Ureter (tissue), 1 donor: ENCODE measurements at regions not wholly inside any gene's neighbourhood (a gene's known extent, or its start where the extent isn't known, plus 50 kb on each side); places are given as distances from the start of the nearest gene placed in this dataset.

Experiments
- DNase-seq: peaks from one replicate; pipeline ENCODE4 v3.0.0-alpha.2; 2020; ENCODE audit warnings: low spot score
- donor health status: DM: yes; HTN: yes; CAD: no.

DNA sequence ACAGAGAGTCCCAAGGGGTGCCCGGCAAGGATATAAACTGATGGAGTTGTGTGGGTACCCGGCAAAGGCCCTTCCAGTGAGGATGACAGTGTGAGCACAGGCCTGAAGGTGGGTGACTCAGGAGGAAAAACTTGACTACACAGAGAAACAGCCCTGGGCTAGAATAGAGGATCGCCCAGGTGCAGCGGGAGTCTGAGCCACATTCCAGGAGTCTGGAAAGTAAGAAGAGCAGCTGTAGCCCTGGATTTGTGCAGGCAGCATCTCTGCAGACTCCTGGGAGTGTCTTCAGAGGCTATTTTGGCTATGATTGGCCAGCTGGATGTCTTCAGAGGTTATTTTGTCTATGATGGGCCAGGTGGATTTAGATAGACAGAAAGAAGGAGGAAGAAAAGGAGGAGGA, 367.6 kb upstream of the MKI67 start:
- DNase-seq: no peak

DNA sequence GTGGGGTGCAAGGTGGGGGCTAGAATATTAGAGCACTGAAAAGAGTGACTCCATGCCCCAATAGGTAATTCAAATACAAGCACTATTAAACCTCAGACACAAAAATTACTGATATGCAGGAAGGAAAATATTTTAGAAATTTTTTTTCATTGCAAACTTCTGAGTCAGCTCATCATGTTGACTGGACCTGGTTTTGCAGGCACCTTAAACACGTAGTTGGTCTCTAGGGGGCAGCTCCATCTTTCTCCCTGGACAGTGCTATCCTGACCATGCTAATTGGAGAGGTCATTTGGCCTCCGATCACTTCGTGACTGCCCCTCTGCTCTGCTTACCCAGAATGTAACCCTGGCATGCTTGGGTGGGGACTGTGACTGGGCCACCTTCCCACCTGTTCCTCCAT, 368.4 kb upstream of the MKI67 start:
- DNase-seq: no peak

DNA sequence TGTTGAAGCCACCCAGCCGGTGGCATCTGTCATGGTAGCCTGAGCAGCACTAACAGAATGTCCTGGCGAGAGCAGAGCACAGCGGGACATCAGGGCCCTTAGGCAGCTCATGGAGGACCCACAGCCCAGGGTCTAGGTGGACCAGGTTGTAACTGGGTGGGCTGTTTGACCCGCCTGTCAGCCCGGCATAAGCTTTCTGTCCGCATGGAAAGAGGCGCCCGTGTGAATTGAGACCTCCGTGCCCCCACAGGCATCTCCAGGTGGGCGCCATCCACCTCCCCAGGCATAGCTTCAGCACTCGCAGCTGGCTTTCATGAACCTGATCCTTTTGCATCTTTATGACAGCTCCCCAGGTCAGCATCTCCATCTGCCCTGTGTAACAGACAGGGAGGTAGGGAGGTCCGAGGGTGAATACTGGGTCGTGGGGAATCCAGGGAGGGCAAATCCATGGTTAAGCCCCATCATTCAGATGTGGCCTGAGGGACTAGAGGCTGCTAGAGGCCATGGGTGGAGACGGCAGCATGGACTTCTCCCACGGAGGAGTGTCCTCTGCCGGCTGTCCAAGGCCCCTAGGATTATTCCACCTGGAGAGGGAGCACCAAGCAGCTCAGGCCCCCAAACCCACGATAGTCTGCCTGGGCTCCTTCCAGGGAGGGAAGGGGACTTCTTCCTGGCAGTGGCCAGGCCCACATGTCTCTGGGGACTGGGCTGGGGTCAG, 371.6 kb upstream of the MKI67 start:
- no peak for DNase-seq

DNA sequence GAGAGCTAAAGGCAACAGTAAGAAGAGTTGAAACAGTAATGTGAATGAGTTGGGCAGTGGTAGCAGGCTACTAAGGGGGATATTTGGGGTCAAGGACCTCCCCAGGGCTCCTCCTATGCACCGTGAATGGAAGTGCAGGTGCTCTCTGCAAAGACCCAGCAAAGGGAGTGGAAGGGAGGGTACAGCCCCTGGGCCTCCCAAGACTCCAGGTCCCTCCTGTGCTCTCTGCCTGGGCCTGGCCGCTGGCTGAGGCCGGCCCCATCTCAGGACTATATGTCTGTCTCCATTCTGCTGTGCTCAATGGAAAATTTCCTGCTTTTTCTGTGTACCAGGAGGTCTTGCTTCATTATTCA, 372.1 kb upstream of the MKI67 start:
- DNase-seq: no peak

DNA sequence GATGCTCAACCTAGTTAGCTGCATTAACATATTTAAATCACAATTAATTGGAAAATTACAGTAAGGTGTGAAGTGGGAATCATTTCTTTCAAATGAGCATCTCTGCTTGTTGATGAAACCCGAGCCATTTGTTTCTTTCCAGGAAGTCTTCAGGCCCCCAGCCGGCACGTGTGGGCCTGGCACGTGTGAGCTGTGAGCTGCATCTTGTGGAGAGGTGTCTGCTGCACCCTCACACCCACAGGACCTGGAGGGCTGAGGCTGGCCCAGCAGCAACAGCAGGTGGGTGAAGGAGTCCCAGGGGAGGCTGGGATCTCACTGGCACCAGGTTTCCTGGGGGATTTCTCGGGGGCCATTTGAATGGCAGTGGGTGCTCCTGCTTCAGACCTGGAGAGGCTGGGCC, 372.5 kb upstream of the MKI67 start:
- no peak for DNase-seq

DNA sequence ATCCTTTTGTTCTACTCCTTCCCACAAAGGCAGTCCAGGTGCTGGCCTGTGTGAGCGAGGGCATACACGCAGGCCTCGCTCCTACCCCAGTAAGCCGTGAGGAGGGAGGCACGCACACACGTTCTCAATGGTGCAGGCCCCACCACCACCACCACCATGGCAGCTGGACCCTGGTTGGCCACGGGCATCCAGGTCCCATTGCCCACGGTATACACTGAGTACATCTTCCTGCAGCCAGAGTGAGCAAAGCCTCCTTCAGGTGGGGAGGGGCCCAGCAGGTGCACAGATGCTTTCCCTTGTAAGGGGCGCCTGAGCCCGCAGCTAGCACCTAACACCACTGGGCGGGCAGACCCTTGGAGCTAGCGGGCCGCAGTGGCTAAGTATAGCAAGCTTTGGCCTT, 373.3 kb upstream of the MKI67 start:
- DNase-seq: no peak

DNA sequence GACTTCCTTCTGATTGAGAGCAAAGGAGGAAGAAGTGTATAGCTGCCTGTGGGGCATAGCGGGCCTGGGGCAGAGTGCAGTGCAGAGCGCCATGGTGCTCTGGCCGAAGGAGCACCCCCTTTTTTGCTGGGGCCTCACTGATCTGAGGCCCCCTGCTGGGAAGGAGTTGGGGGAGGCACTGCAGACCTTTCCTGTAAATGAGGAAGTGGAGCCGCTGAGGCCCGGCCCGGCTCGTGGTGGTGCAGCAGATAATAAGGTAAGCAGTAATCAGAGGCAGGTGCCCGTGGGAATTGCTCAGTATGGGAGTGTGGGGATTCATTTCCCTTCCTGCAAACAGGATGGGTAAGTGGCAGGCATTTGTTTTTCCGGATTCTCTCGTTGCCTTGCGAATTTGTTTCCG, 373.7 kb upstream of the MKI67 start:
- DNase-seq: no peak

DNA sequence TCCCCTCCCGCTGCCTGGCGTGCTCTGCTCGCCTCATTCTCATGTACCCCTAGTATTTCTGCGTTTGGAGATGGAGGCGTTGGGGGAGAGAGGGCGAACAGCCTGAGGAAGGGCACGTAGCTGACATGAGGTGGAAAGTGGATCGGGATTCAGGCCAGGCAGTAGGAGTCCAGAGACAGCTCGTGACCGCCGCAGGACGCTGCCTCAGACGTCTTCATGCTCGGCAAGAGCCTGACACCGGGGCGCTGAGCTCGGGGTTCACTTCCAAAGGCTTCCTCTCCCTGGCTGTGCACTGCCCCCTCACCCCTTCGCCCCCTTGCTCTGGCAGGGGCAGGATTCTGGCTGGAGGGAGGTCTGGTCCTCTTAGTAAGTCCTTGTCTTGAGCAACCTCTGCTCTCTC, 374.4 kb upstream of the MKI67 start:
- DNase-seq: no peak

DNA sequence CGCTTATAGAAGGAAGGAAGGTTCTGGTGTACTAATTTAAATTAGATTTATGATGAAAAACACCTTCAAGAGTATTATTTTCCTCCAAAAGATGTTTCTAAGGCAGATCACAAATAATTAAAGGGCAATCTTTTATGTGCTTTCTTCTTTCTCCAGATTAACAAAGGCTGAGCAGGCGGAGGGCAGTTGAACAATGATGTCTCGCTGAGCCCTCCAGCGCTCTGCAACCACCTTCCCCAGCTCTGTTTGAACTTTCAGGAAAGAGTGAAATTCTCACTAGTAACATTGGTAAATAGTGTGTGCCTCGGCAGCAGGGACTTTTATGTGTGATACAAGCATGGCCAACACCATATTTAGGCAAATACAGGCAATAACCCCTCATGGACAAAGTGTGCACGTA, 379.1 kb upstream of the MKI67 start:
- no peak for DNase-seq

DNA sequence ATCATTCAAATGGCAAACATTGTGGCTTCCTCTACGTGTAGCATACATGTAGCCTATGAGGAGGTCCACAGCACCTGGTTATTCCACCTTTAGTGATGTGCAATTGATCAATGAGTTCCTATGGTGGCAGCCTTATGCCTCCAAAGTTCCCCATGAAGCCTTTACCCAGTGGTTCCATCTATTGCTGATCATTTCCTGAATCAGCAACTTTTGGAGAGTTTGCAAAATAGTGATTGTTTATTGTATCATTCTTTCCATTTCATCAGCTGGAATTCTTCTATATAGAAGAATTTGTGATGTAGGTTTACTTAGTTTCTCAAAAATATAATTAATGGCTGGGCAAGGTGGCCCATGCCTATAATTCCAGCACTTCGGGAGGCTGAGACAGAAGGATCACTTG, 380.2 kb upstream of the MKI67 start:
- DNase-seq: no peak

DNA sequence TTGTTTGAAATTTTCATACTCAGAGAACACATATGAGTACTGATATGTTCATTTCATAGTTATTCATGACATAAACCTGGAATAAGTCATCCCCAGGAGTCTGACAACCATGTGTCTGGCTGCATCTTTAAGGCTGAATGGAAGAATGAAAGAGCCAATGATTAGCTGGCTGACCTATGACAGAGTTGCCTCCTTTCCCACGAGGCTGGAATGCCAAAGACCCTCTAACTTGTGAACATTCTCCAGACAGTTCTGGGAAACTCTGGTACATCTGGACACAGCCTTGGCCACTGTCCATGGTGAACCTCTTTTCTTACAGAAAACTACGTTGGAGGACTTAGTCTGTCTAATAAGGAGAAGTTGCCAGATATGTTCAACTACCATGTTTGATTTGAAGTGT, 380.8 kb upstream of the MKI67 start:
- DNase-seq: no peak

DNA sequence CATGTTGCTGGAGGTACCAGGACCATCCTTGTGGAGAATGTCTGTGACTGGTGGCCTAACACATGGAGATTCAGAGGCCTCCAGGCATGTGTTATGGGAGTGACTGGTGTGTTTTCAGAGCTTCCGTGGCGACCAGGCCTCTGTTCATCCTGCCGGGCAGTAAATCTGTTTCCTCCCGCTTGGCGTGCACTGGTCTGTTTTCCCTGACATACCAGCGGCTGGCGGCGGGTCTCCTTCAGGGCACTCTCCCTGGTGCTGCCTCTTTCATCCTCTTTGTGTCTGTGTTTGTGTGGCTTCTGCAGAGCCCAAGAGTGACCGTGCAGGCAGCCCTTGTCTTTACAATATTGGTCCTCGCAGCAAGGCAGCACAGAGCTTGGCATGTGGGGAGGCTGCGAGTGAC, 385.1 kb upstream of the MKI67 start:
- no peak for DNase-seq

DNA sequence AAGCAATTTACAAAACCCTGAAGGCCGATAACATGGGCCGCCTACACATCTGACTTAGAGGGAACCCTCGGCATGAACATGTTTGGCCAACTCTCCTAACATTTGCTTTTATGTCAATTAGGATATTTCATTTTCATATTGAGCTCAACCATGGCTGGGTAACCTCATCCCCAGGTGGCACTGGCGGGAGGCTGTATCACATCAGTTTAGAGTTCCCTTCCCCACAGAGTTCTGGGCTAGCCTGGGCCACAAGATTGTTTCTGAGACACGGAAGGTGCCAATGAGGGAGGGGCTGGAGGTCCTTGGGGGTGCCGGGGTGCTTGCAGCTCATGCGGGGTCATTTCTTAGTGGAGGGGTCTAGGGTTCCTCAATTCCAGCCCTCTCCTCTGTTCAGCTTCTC, 386.5 kb upstream of the MKI67 start:
- no peak for DNase-seq

DNA sequence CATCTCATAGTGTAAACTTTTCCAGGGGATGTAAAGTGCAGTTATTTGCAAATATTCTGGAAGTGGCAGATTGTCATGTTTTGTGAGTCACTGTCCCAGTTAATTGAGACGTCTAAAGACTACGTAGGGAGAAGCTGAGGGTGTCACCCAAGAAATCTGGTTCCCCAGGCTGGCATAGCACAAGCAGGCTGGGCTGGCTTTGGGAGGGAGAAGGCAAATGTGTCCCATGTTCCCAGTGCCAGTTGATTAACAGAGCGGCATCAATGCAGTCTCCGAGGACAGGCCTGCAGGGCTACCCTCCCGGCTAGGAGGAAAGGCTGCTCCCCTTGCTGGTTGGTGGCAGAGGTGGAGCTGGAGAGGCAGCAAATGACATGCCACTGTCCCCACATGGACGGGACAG, 388.3 kb upstream of the MKI67 start:
- DNase-seq: no peak

DNA sequence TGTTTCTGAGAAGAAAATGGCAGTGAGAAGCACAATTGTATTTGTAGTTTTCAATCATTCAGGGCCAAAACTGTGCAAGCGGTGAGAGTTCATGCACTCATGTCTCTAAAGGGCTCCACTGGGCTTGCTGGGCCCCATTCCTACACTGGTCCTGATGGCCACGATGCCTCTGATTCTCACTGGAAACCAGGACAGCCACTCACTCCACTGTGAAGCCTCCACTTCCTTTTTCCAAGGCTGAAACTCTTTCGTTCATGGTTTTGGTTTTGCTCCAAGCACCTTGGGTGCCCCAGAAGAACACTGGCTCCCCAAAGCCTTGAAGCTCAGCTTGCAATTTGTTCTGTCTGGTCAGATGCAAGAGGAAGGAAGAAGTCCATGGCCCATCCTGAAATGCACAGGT, 390.0 kb upstream of the MKI67 start:
- DNase-seq: no peak

DNA sequence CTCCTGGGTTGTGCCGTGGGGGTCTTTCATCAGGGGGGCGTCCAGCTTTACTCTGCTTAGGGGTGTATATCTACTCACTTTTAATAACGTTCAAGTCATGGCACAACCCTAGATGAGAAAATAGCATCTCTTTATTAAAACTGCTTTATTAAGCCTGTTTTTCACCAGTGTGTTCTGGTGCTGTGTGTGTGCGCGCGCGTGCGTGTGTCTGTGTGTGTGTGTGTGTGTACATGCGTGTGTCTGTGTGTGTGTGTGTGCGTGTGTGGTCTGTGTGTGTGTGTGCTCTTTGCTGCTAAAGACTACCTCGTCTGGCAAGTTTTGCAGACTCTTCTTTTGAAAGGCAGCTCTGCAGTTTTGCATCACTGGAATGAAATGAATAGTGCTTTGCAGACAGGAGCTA, 390.9 kb upstream of the MKI67 start:
- no peak for DNase-seq

DNA sequence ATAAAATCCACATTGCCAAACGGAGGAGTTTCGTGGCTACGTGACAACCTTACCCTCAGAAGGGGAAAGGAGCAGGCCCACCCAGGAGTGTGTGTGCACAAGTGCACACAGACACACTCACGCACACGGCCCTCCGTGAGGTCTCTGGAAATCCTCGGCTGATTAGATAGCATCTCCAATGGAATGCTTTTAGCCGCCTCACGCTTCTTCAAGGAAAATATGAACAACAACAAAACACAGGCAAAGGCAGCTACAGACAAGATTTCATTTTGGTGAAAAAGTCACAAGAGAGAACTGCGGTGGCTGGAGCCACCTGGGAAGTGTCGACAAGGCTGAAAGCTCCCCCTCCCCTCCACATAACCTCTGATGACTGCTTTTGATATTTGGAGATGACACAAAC, 391.8 kb upstream of the MKI67 start:
- no peak for DNase-seq

DNA sequence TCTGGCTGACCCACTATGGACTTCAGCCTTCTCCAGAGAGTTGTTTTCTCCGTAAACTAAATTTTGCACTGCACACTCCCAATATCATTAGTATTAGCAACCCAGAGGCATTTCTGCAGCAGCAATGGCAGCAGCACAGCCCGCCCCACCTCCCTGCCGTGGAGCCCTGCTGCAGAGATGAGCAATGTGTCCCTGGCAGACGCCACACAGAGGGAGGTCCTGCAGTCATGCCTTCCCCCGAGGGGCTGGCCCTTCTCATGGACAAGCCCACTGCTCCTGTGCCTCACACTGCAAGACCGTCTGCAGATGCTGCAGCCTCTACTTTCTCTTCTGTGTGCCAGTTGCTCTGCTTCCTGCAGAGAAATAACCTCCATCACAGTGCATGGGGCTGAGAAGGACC, 393.4 kb upstream of the MKI67 start:
- no peak for DNase-seq

DNA sequence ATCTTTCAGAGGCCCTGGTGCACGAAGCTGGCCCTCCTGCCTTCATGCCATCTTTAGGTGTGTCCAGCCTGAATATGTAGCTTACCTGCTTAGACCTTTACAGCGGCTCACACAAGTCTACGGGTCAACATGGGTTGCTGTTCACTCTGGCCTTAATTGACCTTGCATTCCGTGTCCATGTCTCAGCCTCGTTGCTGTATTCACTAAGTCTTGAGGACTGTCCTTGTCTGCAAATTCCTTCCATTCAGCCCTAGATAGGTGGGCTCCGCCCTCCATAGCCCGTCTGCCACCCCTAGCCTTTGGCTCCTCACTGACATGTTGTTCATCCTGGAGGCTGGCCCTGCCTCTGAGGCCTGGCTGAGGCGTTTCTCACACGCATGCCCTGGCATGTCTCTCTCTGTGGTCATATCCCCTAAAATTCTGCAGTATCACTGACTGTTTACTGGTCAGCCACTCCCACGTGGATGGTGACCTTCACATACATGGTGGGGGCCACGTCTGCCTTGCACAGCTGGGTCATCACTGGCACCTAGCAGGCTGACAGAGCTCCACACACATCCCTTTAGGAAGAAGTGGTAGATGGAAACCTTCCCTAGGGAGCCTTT, 394.1 kb upstream of the MKI67 start:
- DNase-seq: no peak

DNA sequence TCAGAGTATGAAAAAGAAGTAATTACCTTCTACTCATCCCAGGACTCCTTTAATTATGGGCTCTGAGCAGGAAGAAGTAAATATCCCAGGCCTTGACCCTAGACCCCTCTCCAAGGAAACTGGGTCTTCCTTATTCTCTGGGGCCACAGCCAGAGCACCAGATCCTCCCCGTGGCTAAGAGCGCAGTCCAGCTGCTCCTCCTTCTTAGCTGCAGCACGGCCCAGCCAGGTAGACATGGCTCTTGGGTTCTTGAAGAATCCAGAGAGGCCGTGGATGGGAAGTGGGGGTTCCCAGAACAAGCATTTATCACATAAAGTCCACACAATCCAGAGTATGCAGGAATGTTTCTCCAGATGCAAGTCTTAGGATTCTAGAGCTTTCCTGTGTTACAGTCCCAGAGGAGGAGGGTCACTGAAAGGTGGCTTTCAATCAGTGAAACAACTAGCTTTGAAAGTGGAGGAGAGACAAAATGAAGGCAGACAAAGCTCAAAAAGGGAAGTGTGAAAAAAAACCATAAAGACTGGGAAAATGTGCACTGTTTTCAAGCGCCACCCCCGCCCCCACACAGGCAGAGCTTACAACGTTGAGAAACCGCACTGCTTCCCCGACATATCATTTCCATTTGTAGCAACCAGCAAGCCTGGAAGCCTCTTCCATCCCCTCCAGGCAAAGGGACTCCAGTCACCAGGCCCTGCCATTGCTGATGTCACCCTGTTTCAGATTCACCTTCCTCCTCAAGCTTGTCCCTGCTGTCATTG, 396.5 kb upstream of the MKI67 start:
- no peak for DNase-seq

DNA sequence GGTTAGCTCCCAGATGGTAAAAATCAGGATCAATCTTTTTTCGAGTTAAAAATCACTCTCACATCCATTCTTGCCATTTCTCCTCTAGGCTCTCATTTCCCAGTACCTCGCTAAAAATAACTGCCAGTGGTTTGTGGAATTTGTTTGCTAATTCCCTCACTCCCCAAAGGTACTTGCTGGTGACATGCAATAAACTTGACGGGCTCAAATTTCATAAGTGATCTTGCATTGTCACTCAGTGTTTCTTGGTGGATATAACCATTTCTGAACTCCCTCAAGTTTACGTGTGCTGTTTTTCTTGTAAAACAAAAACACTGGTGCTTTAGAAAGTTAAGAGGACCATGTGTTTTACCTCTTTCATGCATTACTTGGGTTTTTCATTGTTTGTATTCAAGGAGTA, 399.2 kb upstream of the MKI67 start:
- no peak for DNase-seq

DNA sequence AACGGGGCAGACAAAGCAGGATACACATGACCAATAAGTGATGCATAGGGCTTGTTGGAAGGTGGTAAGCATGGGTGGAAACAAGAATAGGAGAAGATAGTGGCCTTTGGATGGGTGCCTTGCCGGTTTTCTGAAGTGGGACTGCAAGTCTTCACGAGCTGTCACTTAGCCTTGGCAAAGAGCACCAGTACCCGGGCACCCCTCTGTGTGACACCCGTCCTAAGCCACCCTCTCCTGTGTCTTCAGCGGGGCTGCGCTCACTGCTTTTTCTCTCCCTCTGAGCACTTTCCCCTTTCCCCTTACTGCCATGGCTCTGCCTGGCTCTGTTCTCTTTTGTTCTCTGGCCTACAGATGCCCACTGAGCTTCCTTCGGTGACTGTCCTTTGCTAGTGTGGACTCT, 399.7 kb upstream of the MKI67 start:
- no peak for DNase-seq

DNA sequence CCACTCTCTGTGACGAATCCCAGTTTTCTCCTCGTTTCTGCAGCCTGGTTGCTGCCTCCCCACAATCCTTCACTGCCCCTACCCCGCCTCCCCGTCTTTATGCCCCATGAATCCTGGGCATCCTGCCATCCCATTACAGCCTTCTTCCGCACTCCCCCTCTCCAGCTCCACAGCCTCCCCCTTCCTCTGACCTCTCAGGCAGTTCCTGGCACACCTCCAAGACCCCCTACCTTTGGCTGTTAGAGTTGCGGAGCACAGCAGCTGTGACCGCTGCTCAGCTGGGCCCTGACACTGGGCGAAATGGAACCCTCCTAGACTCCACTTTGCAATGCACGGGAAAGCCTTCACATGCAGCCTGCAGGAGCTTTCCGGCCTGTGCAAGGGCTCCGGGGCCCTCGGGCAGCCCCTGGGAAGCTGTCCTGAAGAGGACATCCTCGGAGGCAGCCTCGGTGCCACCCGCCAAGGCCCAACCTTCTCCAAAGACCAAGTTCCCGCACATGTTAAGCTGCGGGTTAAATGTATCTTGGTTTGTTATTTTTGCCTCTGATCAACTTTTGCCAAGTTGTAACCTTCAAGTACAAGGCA, 400.7 kb upstream of the MKI67 start:
- DNase-seq: no peak
